HG02642 (cell line): ENCODE measurements at regions not wholly inside any gene's neighbourhood (a gene's known extent, or its start where the extent isn't known, plus 50 kb on each side); places are given as distances from the start of the nearest gene placed in this dataset.

ENCODE experiments used
- ATAC-seq: cut with Tn5 transposase; IDR thresholded peaks from one replicate; pipeline ENCODE4 v1.9.1; 2021; ENCODE audit warnings: mild to moderate bottlenecking; ENCODE audit not compliant: unreplicated experiment, poor library complexity

DNA sequence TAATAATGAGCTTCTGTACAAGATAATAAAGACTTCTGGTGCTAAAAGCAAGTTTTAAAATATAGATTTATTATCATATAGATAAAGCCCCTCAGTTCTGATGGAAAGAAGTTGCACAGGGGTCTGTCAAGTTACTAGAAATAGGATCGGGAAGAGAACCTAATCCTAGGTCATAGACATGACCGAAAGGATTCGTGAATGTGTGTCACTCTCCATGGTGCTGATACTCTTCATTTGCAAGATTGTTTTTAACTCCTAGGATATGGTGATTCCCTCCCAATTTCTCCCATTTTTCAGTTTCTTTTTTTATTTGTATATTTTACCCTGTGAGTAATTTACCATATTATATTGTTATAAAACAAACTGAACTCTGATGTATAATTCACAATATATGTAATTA, 58.9 kb upstream of the CTNNA2 start:
- no peak for ATAC-seq

- ATAC-seq, result no peak
These were observed 60.2 kb upstream of the CTNNA2 start for GRCh38 chr2:79452651-79453050.

GRCh38 chr2:79447463-79447862, 65.4 kb upstream of the CTNNA2 start:
- no peak for ATAC-seq

DNA sequence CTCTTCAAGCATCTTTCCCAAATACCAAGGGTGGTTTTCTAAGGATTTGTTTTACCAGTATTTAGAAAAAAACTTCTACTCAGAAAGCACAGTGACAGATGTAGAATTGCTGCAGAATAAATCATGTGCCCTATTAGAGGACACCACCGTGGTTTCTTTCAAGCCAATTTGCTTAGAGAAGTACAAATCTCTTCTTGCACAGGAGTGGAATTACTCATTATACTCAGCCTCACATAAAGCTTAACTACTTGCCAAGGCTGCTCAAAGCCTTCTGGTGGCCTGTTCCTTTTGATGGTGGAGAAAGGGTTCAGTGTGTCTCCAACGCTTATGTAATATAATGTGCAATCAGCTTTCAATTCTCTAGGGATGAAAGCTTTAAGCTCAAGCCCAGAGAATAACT, 66.5 kb upstream of the CTNNA2 start:
- ATAC-seq, result no peak

DNA sequence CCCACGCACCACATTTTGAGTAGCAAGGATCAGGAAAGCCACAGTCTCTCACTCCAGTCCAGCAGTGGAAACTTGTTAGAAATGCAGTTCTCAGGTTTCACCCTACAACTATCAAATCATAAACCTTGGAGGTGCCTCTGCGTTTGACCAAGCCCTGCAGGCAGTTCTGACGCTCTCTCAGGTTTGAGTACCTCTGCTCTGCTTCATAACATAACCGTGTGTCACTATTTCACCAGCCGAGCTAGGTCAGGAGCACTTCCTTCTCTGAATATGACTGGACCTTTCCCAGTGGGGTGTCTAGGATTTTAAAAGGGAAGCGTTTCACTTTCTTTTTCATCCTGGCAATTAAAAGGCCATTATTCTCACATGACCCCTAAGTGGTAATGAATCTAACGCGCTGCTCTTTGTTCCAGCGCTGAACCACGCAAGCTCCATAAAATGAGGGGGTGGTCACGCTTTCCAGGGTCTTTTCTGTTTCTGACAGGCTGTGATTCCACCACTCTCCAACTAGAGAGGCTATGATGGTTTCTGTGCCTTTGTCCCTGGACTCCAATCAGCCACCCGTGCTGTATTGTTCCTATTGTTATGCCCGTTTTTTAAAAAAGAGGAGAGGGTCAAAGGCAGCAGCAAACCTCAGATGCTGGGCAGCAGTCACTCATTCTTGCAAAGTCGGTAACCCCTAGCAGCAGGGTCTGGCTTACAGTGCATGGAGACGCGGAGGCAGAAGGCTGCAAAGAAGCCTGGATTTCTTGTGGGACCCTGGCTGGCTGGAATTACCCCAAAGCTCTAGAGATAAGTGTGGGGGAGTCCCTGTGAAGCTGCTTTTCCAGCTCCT, 75.2 kb upstream of the CTNNA2 start:
- no peak for ATAC-seq

DNA sequence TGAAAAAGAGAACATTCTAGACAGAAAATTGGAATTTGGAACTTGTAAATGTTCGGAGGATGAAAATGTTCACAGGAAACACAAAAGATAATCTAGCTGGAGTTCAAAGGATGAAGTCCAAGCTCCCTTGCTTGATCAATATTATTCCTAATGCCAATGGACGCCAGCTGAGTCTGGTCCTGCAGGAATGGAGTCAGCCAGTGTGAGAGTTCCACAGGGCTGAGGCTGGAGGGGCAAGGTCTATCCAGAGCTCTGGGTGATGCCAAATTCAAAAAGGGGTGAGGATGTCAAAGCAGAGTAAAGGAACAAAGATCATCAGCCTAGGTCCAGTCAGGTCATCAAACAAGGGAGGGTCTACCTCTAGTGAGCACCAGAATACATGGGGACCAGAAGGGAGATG, 78.5 kb upstream of the CTNNA2 start:
- ATAC-seq, result no peak

- no peak for ATAC-seq
These were observed 80.1 kb upstream of the CTNNA2 start for GRCh38 chr2:79432731-79433146.

DNA sequence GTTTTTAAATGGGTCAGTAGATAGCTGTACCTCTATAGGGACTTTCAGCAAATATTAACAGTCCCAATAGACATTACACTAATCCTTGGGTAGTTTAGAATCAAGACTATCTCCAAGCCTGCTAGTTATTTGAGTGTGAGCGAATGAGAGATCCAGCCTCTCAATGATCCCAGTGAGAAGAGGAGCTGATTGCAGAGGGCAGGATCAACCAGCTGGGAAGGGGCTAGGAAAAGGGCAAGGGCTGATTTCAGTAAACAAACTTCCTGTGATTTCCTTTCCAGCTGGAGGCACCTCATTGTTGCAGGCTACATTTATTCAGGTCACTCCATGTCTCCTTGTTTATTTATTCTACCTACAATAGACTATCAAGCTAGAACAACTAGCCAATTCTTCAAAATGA, 84.1 kb upstream of the CTNNA2 start:
- ATAC-seq, result no peak

DNA sequence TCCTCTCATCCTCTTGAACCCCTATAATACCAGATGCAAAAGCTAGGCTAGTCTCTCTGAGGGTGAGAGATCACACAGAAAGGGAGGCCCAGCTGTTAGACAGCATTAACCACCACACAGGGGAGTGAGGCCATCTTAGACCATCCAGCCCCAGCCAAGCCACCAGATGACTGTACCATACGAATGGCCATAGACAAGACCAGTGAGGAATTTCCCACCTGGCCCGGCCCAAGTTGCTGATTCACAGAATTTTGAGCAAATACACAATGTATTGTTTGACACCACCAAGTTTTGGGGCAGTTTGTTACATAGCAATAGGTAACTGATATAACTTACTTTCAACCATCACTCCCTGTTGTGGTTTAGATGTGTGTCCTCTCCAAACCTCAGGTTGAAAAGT, 98.2 kb upstream of the CTNNA2 start:
- ATAC-seq, result no peak

DNA sequence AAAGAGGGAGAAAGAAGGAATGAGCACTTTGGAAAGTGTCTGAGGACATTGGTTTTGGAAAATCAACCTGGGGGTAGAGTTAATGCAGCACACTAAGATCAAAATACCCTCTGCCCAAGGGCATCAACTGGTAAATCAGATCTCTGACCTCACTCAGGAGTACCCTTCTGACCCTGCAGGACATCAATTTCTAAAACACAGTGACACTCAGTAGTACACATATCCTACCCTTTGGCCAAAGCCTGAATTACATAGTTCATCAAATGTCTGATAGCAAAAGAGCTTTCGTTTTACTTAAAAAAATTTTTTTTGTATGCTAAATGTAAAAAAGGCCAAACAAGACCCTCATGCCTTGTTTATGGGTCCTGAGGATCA, 118.4 kb upstream of the CTNNA2 start:
- no peak for ATAC-seq

DNA sequence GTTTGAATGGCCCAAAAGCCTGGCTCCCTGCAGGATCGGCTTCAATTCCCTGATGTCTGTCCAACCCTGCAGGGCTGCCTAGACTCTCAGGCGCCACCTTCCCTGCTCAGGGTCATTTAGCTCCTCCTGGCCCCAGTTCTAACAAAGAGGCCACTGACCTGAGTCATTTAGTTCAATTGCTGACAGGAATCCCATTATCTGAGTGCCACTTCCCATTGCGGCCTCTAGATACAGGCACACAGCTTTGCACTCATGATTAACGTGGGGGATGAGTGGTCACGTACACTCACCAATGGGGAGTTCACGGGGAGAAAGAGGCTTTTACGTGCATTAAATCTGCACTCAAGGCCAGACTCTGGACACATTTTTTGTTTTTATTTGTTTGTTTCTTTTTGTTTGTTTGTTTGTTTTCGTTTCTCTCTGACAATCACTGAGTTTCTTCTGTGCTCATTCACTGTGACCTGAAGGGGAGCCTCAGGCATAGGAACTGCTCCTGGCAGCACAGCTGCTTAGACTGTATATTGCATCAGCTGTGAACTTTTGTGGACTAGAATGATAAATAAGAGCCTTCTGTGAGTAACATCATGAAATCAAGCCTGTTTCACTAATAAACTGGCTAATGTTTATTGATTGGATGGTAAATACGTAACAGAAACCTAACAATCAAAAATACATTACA, 118.9 kb upstream of the CTNNA2 start:
- no peak for ATAC-seq

GRCh38 chr2:79393107-79393685, 119.7 kb upstream of the CTNNA2 start:
- ATAC-seq, result no peak

DNA sequence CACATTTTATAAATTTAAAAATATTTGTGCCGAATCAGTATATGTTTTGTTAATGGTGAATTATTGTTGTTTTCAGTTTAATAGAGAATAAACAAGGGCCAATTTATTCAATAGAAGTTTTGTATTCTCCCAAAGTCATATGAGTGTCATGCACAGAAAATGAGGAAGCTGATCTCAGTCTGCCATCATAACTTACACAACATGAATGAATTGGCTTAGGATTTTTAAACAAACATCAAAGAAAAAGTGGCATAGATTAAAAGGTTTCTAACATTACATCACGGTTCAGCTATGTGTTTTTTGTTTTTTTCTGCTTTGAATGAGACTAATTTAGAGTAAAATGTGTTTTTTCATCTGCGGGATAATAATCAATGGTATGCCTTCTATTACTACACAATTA, 123.4 kb upstream of the CTNNA2 start:
- no peak for ATAC-seq

DNA sequence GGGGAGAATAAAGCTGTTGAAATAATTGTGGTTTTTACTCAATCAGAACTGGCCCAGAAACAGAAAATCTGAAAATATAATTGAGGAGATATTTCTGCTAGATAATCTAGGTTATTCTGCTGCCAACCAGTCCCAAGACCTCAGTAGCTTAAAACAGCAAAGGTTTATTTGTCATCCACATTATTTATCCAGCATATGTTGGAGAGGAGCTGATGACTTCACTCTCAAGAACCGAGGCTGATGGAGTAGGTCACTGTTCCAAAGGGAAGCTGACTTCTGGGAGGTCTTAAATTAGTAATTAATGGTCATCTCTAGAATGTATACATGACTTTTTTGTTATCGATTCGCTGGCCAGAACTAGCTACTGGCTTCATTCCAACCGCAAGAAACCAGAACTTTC, 124.8 kb upstream of the CTNNA2 start:
- no peak for ATAC-seq

DNA sequence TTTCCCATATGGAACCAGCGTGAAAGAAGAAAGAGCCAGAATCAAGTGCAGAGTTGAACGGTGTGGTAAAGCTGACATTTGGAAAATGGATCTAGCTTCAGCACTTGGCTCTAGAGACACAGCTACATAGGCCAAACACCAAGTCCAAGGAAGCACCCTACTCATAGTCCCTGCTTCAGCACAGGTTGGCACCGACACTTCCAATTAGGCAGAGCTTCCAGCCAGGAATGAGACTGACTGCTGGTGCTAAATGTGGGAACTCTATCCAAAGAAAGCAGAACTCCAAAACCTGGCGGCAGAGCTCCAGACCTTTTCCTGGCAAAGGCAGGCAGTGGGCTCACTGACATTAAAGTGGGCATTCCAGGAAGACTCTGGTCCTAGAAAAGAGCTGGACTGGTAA, 125.4 kb upstream of the CTNNA2 start:
- ATAC-seq, result no peak

GRCh38 chr2:79383681-79384080, 129.2 kb upstream of the CTNNA2 start:
- ATAC-seq, result no peak

GRCh38 chr2:79375817-79376216, 137.0 kb upstream of the CTNNA2 start:
- ATAC-seq, result no peak

GRCh38 chr2:79373358-79374130, 139.3 kb upstream of the CTNNA2 start:
- ATAC-seq, result no peak

GRCh38 chr2:79370976-79371538, 141.8 kb upstream of the CTNNA2 start:
- no peak for ATAC-seq

GRCh38 chr2:79369127-79369526, 143.7 kb upstream of the CTNNA2 start:
- ATAC-seq, result no peak
